ENCODE measurements at regions not wholly inside any gene's neighbourhood (a gene's known extent, or its start where the extent isn't known, plus 50 kb on each side); places are given as distances from the start of the nearest gene placed in this dataset.
A peak's percentile ranks its signal among the peaks of the same experiment; 100 is the strongest.

- no peak for DNase-seq (ENCODE audit: low read depth in 2 of 2)
Measured at GRCh38 chr1:243944429-243945160, 94.6 kb upstream of the AKT3 start.

GRCh38 chr1:243943671-243944428, 93.8 kb upstream of the AKT3 start:
- DNase-seq (ENCODE audit: low read depth in 2 of 2) = no peak

DNA sequence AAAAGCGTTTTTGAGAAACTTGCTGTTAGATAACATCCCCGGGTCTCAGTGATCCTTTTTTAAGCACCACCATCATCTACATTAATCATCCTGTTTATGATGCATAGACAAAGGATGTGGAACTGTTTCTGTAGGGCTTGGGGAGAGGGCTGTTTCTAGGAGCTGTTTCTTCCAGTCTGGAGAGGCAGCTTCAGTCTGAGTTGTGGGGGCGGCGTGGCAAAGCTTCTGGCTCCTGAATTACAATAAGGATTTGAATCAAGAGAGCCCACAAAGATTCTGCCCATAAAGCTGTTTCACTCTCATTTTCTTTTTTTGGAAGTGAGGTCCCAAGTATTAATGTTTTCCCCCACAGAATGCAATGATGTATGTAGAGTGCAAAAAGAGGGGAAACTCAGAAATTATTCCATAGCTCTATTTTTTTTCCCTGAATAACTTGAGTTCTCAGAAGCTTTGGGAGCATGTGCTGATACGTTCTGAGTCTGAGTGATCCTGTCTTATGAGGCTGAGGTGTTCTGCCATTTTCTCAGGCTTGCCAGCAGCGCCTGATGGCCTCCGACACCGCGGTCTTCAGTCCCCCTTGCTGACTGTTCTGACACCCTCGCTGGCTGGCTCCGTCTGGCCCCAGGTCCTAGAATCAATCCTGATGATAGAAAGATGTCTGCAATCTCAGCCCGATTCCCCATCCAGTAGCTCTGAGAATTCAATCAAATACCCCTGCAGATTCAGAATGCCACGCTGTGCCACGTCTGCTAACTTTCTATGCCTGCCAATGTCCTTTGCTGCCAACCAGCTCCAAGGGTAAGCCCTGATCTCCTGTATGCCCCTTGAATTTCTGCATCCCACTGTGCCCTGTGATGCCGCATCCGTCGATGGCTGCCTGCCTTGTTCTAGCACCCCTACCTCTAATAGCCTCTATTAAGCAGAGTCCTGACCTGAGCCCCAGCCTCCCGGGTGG, 92.4 kb upstream of the AKT3 start:
- no peak for DNase-seq (ENCODE audit: low read depth in 2 of 2)

DNA sequence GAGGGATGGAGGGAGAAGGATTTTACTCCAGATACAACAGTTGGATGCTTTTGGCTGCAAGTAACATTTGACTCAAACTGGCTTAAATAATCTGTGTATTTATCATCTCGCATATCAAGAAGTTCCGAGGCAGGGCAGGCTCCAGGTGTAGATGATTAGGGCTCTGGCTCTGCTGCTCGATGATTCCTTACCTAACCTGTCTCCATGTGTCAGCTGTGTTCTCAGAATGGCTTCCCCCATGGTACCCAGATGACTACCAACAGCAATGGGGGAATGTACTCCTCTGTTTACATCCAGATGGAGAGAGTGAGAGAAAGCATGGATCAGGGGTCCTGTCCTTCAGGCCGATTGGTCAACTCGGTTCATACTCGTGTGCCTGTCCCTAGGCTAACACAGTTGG, 90.4 kb upstream of the AKT3 start:
- no peak for DNase-seq (ENCODE audit: low read depth in 2 of 2)

DNA sequence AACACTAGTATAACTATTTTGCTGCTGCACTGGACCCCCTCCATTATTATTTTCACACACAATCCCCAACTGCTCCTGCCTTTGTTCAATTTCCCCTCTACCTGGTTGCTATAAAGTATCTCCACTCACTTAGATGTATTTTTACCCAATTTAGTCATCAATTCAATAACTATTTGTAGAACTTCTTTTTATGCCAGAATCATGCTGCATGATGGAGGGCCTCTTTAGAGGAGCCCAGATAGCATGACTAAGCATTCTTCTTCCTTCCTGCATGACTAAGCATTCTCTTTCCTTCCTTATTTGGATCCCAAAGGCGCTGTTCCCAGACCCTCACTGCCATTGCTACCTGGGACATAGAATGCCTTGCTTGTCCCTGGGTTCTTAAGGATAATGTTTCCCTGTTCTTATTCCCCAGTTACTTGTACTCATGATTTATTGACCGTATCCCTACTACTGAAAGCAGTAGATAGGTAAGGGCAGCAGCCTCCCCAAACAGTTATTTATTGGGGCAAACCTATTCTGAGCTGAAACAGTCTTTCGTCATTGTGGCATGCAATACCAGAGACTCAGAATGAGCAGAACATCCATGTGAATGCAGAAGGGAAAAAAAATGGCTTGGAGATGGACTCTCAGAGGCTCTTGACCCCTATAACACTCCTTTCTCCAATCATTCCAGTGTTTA, 89.3 kb upstream of the AKT3 start:
- no peak for DNase-seq (ENCODE audit: low read depth in 2 of 2)

DNA sequence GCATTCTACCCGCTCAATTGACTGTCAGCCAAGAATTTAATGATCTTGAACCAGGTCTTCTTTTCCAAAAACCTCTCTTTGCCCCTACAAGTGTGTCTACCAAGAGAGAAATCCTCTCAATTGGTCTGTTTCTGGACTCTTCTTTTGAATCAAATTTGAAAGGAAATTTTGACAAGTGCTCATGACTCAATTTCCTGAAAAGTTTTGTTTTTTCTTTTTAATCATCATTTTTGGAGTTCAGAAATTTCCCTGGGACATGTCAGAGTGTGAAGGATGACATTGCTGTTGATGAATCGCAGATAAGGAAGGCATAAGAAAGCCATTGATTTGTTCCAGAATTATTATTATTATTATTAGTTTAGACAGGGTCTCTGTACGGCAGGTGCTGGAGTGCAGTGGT, 88.2 kb upstream of the AKT3 start:
- DNase-seq (ENCODE audit: low read depth in 2 of 2) = no peak

- no peak for DNase-seq (ENCODE audit: low read depth in 2 of 2)
Measured at GRCh38 chr1:243933495-243933894, 83.5 kb upstream of the AKT3 start.

DNA sequence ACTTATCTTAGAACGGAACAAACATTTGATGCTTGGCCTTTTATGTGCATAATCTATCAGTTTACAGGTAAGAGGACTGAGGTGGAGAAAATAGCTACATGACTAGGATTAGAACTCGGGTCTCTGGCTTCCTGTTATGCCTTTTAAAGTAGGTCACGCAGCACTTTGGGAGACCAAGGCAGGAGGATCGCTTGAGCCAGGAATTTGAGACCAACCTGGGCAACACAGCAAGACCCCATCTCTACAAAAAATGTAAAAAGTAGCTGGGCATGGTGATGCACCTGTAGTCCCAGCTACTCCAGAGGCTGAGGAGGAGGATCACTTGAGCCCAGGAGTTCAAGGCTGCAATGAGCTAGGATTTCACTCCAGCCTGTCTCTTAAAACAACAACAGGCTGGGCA, 81.9 kb upstream of the AKT3 start:
- no peak for DNase-seq (ENCODE audit: low read depth in 2 of 2)

DNA sequence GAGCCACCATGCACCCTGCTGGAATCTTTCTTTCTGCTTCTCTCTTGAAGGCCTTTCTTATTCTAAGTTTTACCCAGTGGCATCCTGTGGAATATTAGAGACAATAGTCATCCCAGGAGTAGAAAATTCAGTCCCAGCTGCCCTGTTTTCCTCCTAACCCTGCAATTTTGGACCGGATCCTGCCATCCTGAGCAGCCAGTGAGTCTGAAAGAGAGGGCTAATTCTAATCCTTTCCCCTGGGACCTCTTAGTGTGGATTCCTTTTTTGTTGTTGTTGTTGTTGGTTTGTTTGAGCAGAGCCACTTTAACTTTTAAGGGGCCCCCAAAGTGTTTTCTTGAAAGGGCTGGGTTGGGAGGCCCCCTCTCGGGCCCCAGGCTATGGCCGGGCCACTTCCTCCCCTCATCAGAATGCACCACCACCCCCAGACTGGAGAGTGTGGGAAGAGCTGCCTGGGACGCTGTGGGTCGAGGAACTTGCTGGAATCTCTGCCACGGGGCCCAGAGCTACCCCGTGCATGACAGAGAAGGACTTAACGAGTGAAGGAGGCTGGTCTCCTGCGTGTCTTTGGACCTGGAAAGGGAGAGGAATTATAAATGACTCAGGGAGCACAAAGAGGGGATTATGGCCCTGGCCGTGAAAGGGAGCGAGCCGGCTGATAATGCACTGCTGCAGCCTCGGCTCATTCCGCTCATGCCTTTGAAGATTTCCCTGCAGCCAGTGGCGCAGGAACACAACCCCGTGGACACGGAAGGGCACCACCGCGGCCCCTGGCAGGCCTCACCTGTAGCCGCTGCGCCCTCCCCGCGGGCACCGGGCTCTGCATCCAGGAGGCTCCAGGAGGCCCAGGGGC, 81.0 kb upstream of the AKT3 start:
- no peak for DNase-seq (ENCODE audit: low read depth in 2 of 2)

- no peak for DNase-seq (ENCODE audit: low read depth in 2 of 2)
Measured at GRCh38 chr1:243927381-243927780, 77.3 kb upstream of the AKT3 start.

- no peak for DNase-seq (ENCODE audit: low read depth in 2 of 2)
Measured at GRCh38 chr1:243926803-243927245, 76.8 kb upstream of the AKT3 start.

DNA sequence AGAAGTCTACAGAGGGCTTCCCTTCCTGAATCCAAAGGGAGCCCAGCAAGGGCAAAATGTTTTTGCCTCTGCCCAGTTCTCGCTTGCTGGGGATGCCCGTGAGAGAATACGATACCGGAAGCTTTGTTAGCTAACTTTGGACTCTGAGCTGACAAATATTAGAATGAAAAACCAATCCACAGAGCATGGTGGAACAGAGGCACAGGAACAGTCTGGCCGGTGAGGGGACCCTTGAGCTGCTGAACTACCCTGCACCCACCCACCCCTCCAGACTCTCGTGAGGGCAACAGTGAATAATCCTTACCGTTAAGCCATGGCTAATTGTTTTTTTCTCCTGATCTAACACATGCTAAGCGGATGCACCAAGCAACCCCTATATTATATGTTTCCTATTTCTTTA, 76.3 kb upstream of the AKT3 start:
- DNase-seq (ENCODE audit: low read depth in 2 of 2) = no peak

- DNase-seq (ENCODE audit: low read depth in 2 of 2) = no peak
Measured at GRCh38 chr1:243924588-243925349, 74.7 kb upstream of the AKT3 start.

GRCh38 chr1:243924188-243924587, 74.1 kb upstream of the AKT3 start:
- no peak for DNase-seq (ENCODE audit: low read depth in 2 of 2)

GRCh38 chr1:243923292-243924171, 73.5 kb upstream of the AKT3 start:
- no peak for DNase-seq (ENCODE audit: low read depth in 2 of 2)

DNA sequence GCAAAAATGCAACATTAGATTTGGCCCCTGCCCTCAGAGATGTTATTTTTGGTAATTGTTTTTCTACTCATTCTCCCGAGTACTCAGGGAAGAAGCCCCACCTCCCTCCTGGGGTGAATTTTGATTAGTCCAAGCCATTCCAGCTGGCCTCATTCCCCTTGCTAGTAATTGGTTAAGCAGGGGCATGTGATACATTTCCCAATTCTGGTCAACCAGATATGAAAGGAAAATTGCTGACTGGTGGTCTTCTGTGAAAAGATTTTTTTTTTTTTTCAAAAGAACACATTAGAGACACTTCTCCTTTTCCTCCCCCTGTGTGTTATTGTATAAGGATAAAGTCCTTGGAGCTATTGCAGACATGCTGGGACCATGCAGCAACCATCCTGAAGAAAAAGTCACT, 71.1 kb upstream of the AKT3 start:
- no peak for DNase-seq (ENCODE audit: low read depth in 2 of 2)

DNA sequence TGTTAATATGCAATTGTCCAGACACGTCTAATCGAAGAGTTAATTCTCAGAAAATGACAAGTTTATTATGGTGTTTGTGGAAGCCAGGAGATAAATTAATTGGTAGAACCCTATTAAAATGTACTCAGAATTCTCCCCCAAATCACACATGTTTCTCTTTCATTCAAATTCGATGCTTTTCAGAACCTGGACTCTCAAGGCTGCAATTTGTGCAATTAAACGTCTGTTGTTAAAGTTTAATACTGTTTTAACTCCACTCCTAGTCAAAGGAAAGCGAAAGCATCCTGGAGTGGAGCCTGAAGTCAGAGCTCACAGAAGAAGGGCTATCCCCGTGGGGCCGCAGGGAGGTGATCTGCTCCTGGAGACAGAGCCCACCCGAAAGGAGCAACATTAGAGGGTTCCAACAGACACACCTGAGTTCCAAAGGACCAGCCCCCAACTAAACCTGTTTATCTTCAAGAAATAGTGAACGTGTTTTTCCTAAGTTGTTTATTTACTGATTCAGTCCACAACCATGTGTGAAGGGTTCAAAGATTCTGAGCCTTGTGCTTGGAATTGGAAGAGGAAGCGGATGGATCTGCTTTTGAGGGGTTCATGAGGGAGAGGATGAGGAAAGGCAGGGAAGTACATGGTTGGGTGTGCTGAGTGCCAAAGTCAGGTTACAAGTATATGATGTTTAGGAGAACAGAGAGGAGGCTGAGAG, 68.0 kb upstream of the AKT3 start:
- no peak for DNase-seq (ENCODE audit: low read depth in 2 of 2)

DNA sequence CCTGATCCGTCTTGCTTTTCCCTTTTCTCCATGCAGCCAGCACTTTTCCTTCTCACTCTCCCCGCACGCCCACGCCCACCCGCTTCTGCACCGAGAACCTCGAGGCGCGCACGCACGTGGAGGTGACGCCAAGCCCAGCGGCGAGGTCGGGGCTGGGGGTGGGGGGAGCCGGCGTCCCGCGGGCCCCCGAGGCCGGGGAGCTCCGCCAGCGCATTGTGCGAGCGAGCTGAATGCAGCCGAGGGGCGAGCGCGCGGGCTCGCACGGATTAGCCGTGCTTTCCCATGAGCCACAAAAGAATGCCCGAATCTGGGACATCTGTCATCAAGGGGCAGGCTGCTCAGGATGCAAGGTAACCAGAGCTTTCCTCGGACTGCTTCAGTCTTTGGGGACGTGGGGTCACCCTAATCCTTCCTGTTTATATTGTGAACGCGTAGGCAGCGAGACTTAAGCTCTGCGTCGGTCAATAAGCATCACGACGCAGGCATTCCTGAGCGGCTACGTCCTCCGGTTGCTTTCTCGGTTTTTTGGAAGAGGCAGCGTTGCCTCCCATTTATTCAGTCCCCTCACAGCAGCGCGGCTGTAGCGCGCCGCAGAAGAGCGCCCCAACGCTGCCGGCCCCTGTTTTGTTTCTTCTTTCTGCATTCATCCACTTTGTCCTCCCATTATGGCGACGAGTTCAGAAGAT, 67.3 kb upstream of the AKT3 start:
- peak; percentile 12 to 18 for DNase-seq (ENCODE audit: low read depth in 2 of 2)

Data from stimulated activated CD4-positive, alpha-beta T cell treated with anti-CD3 and anti-CD28 coated beads, Interleukin-1b, Interleukin-23, amount 100 ng/mL, for 4 hours (primary cell).